K562 (cell line): ENCODE measurements at regions not wholly inside any gene's neighbourhood (a gene's known extent, or its start where the extent isn't known, plus 50 kb on each side); places are given as distances from the start of the nearest gene placed in this dataset.

Experiments
- ATAC-seq: fragments of 200-7000 bp; cut with Tn5 transposase; 3 replicates; pipeline ENCODE4 v1.9.1; 2020; ENCODE audit warnings: moderate library complexity
- BruUV-seq: library from RNA; stranded (reverse); fragments of 400-500 nt; replicated peaks from 2 replicates; lab custom pipeline; 2021; lab: Mats Ljungman, UMichigan
- CTCF ChIA-PET: fragments of 300-600 bp; formaldehyde crosslinking; extraction: SDS; loops from one replicate; lab custom pipeline; 2021; ENCODE audit warnings: low intra/inter-chr PET ratio; lab: Yijun Ruan, JAX
- POLR2A ChIA-PET: fragments of 300-600, 350-650 bp; sonication (Branson Sonifier 250); formaldehyde crosslinking; extraction: SDS; loops from one replicate; lab custom pipeline; 2021; ENCODE audit warnings: antibody characterized with exemption, inconsistent platforms; lab: Yijun Ruan, JAX
- DNase-seq, 4 experiments: peaks; one replicate each; pipeline versions ENCODE4 v3.0.0 to v3.0.0-alpha.2; 2011 to 2018; ENCODE audit warnings: low spot score in 3 of 4, mixed read lengths in 3 of 4; ENCODE audit errors: extremely low read depth in 1 of 4
- FAIRE-seq: peaks from 2 replicates; lab custom pipeline; 2011; peaks lifted over from hg19 to GRCh38; lab: Jason Lieb, UNC
- H2AFZ ChIP-seq: 2 replicates; pipeline ENCODE4 v1.6.0; 2011; ENCODE audit warnings: low read depth, low read length, control low read depth, inconsistent platforms
- H3K27ac ChIP-seq: fragments of 200-600 bp; 3 replicates; pipeline ENCODE4 v1.8.0; 2011; ENCODE audit warnings: low read depth, mild to moderate bottlenecking, control low read depth, inconsistent platforms, low read length, moderate library complexity, mixed read lengths; ENCODE audit errors: extremely low read depth
- H3K27me3 ChIP-seq, 2 experiments: fragments of 300-600 bp in 1 of 2; 2 replicates in 1 of 2; 3 replicates in 1 of 2; pipeline versions ENCODE4 v1.6.0 to v1.8.0; 2011; ENCODE audit warnings: inconsistent platforms in 2 of 2, low read length in 2 of 2, mild to moderate bottlenecking in 1 of 2, mixed read lengths in 1 of 2, moderate library complexity in 1 of 2; ENCODE audit not compliant: control insufficient read depth in 2 of 2, insufficient read depth in 2 of 2
- H3K36me3 ChIP-seq: fragments of 300-600 bp; 3 replicates; pipeline ENCODE4 v1.8.0; 2011; ENCODE audit warnings: mild to moderate bottlenecking, low read length, inconsistent platforms; ENCODE audit not compliant: control insufficient read depth, insufficient read depth
- H3K4me1 ChIP-seq, 2 experiments: fragments of 200-600 bp in 1 of 2; replicated peaks in 1 of 2; 2 replicates in 1 of 2; 3 replicates in 1 of 2; pipeline versions ENCODE4 v1.5.1 to v1.8.0; 2011; ENCODE audit warnings: inconsistent platforms in 2 of 2, low read length in 2 of 2, mild to moderate bottlenecking in 1 of 2, mixed read lengths in 1 of 2, moderate library complexity in 1 of 2; ENCODE audit not compliant: control insufficient read depth in 2 of 2, insufficient read depth in 2 of 2
- H3K4me2 ChIP-seq: 2 replicates; pipeline ENCODE4 v1.6.1; 2011; ENCODE audit warnings: low read length, control low read depth, inconsistent platforms, mixed read lengths; ENCODE audit not compliant: insufficient read depth
- H3K4me3 ChIP-seq: fragments of 200-600 bp; sonication (generic), shearing (Covaris generic); 2 replicates; pipeline ENCODE4 v1.5.1; 2016; ENCODE audit warnings: control low read depth, inconsistent platforms
- H3K79me2 ChIP-seq: fragments of 200-600 bp; 3 replicates; pipeline ENCODE4 v1.8.0; 2011; ENCODE audit warnings: low read length, inconsistent platforms; ENCODE audit not compliant: control insufficient read depth, insufficient read depth
- H3K9ac ChIP-seq, 2 experiments: 2 replicates each; pipeline versions ENCODE4 v1.6.0 to v1.6.1; 2011; ENCODE audit warnings: low read depth in 2 of 2, low read length in 2 of 2, control low read depth in 1 of 2, inconsistent platforms in 1 of 2, mild to moderate bottlenecking in 1 of 2, mixed read lengths in 1 of 2; ENCODE audit not compliant: insufficient read depth in 1 of 2
- H3K9me1 ChIP-seq: one replicate; pipeline ENCODE4 v1.6.0; 2011; ENCODE audit warnings: inconsistent platforms, mild to moderate bottlenecking, low read length, moderate library complexity; ENCODE audit not compliant: control insufficient read depth, insufficient read depth
- H3K9me3 ChIP-seq: replicated peaks from 2 replicates; pipeline ENCODE4 v1.5.1; 2011; ENCODE audit warnings: low read depth, low read length, inconsistent platforms; ENCODE audit not compliant: control insufficient read depth, insufficient read depth
- H4K20me1 ChIP-seq: replicated peaks from 2 replicates; pipeline ENCODE4 v1.6.1; 2011; ENCODE audit warnings: low read length, inconsistent platforms, mixed read lengths; ENCODE audit not compliant: control insufficient read depth, insufficient read depth
- BDP1 ChIP-seq: IDR thresholded peaks from 3 replicates; pipeline ENCODE4 v1.6.1; 2011; ENCODE audit not compliant: insufficient read length, insufficient read depth
- COPS2 ChIP-seq: fragments of 450-650 bp; conservative IDR thresholded peaks from 2 replicates; pipeline ENCODE4 v1.6.1; 2016; ENCODE audit warnings: mild to moderate bottlenecking, moderate library complexity
- ELF4 ChIP-seq: fragments of 450-650 bp; formaldehyde crosslinking; IDR thresholded peaks from 2 replicates; pipeline ENCODE4 v1.4.0; 2022; ENCODE audit warnings: missing genetic modification characterization
- FOSL1 ChIP-seq: fragments of 200-800 bp; sonication (Bioruptor generic); conservative IDR thresholded peaks from 2 replicates; pipeline ENCODE4 v1.6.1; 2016; ENCODE audit warnings: missing genetic modification characterization, missing compliant biosample characterization
- HDAC1 ChIP-seq, 2 experiments: fragments of 450-650 bp; IDR thresholded peaks; 2 replicates each; pipeline ENCODE4 v1.6.1; 2016 to 2017; ENCODE audit warnings: inconsistent platforms in 1 of 2, mild to moderate bottlenecking in 1 of 2, moderate library complexity in 1 of 2
- JUN ChIP-seq, 2 experiments: sonication (generic) in 1 of 2; formaldehyde crosslinking in 1 of 2; IDR thresholded peaks; 2 replicates each; pipeline versions ENCODE4 v1.6.1 to v1.8.0; 2012 to 2022; ENCODE audit warnings: borderline replicate concordance in 2 of 2, mild to moderate bottlenecking in 2 of 2, improper control_type of control experiment in 1 of 2, low read depth in 1 of 2, low read length in 1 of 2, missing genetic modification reagents in 1 of 2
- KAT7 ChIP-seq: sonication (generic); formaldehyde crosslinking; IDR thresholded peaks from 2 replicates; pipeline ENCODE4 v1.8.0; 2022; ENCODE audit warnings: missing genetic modification reagents, mild to moderate bottlenecking, borderline replicate concordance
- RFX5 ChIP-seq: IDR thresholded peaks from 2 replicates; pipeline ENCODE4 v1.6.1; 2011; ENCODE audit warnings: low read depth, mild to moderate bottlenecking, improper control_type of control experiment, low read length
- SMARCB1 ChIP-seq: IDR thresholded peaks from 2 replicates; pipeline ENCODE4 v1.6.1; 2011; ENCODE audit warnings: improper control_type of control experiment, low read depth; ENCODE audit not compliant: insufficient read length
- ZNF197 ChIP-seq: fragments of 200-800 bp; sonication (Bioruptor generic); IDR thresholded peaks from 2 replicates; pipeline ENCODE4 v1.6.1; 2016; ENCODE audit warnings: low read depth, missing genetic modification characterization, missing compliant biosample characterization
- ZNF57 ChIP-seq: fragments of 450-650 bp; formaldehyde crosslinking; IDR thresholded peaks from 2 replicates; pipeline ENCODE4 v1.4.0; 2020; ENCODE audit warnings: mild to moderate bottlenecking, moderate library complexity
- ZNF639 ChIP-seq, 2 experiments: fragments of 200-800 bp in 1 of 2; sonication (Bioruptor generic) in 1 of 2; sonication (generic) in 1 of 2; formaldehyde crosslinking in 1 of 2; IDR thresholded peaks in 1 of 2; conservative IDR thresholded peaks in 1 of 2; 2 replicates each; pipeline versions ENCODE4 v1.5.0 to v1.6.1; 2016 to 2020; ENCODE audit warnings: missing compliant biosample characterization in 1 of 2, missing genetic modification characterization in 1 of 2, missing genetic modification reagents in 1 of 2
- ZNF668 ChIP-seq: fragments of 250-450 bp; sonication (Bioruptor Pico); IDR thresholded peaks from 2 replicates; pipeline ENCODE4 v1.8.0; 2022; ENCODE audit warnings: mild to moderate bottlenecking, inconsistent platforms
- ZSCAN29 ChIP-seq: fragments of 450-650 bp; IDR thresholded peaks from 2 replicates; pipeline ENCODE4 v1.6.1; 2017
- WGBS: fragments of 100-300 bp; shearing (Covaris generic); methylation state at CpG from one replicate; pipeline ENCODE4 v1.1.6; 2016; ENCODE audit warnings: low coverage, mixed read lengths; ENCODE audit not compliant: insufficient coverage; ENCODE audit errors: missing lambda C conversion rate; 5-methylcytosine and 5-hydroxymethylcytosine counted together
- in situ Hi-C: fragments of 300-500 bp; cut with MboI; formaldehyde crosslinking; loops from 4 replicates; pipeline ENCODE4 v1.15.0; 2018; ENCODE audit warnings: inconsistent platforms, mixed read lengths
- intact Hi-C: fragments of 100-400 bp; cut with micrococcal nuclease; formaldehyde crosslinking; loops from 2 replicates; pipeline ENCODE4 v1.14.2; 2022

- no peak for TF ChIP-seq ZNF668
- no peak for TF ChIP-seq SMARCB1
- no peak for TF ChIP-seq HDAC1 (IDR thresholded peaks at IDR 0.05)
- TF ChIP-seq BDP1 = no peak
- no peak for TF ChIP-seq ZNF639 (CRISPR knock-in tag; conservative IDR thresholded peaks at IDR 0.05 in 1 of 2, IDR thresholded peaks at IDR 0.05 in 1 of 2)
- TF ChIP-seq COPS2 = no peak
- no peak for TF ChIP-seq ZNF197
- no peak for TF ChIP-seq RFX5
- no peak for TF ChIP-seq ELF4 (CRISPR knock-in tag)
- TF ChIP-seq JUN (IDR thresholded peaks at IDR 0.05; ENCODE audit: borderline replicate concordance, low read depth, low read length) = no peak
- no peak for TF ChIP-seq JUN (CRISPR knock-in tag; IDR thresholded peaks at IDR 0.05; ENCODE audit: borderline replicate concordance)
- no peak for TF ChIP-seq ZNF57 (CRISPR knock-in tag)
- no peak for TF ChIP-seq FOSL1 (tag)
- TF ChIP-seq KAT7 = no peak
- TF ChIP-seq ZSCAN29 = no peak
- no peaks in the 10 kb centered on the region for H3K4me1 ChIP-seq
- H3K27ac ChIP-seq = no peak overlapping the region
- WGBS = under 1% methylated on average over 11 of the region's 11 CpGs
- no TSS peak for BruUV-seq
- H3K9me3 ChIP-seq = no peaks in the 10 kb centered on the region
- no peaks in the 10 kb centered on the region for H3K9me1 ChIP-seq
- intact Hi-C loops = no loop called here
- no peaks in the 10 kb centered on the region for H3K79me2 ChIP-seq
- no peaks in the 10 kb centered on the region for H3K36me3 ChIP-seq
- no peak overlapping the region for H3K4me3 ChIP-seq
- no peak overlapping the region for H2AFZ ChIP-seq
- H3K27me3 ChIP-seq = peaks cover 13 to 45% of the 10 kb centered on the region in 2 experiments; a peak in 3 of 5 replicates
- no peaks in the 10 kb centered on the region for H4K20me1 ChIP-seq
- ChIA-PET CTCF (no interaction called here), POLR2A (no interaction called here)
- H3K4me2 ChIP-seq = no peak overlapping the region
- FAIRE-seq (no peak), ATAC-seq (no peak), DNase-seq (no peak)
- in situ Hi-C loops = no loop called here
- no peak overlapping the region for H3K9ac ChIP-seq
These were observed 87.1 kb upstream of the SLC66A3 start for GRCh38 chr2:11068079-11068741.
